Epithelial cell of prostate (primary cell): ENCODE measurements at regions not wholly inside any gene's neighbourhood (a gene's known extent, or its start where the extent isn't known, plus 50 kb on each side); places are given as distances from the start of the nearest gene placed in this dataset.
"Not testable (repeated sequence)": the region's sequence is repeated elsewhere in the genome, so short reads cannot be mapped to it uniquely, and the experiment has no call there.

ENCODE experiments used
- DNase-seq: peaks from one replicate; pipeline ENCODE4 v3.0.0-alpha.2; 2011; ENCODE audit warnings: low read depth, low spot score
- H3K27ac ChIP-seq: fragments of 450-650 bp; 2 replicates; pipeline ENCODE4 v1.5.1; 2017; ENCODE audit warnings: mild to moderate bottlenecking

GRCh38 chrY:12444200-12444599 lies 256.8 kb upstream of the USP9Y start:
- H3K27ac ChIP-seq, result no peak overlapping the region
- no peak for DNase-seq

GRCh38 chrY:12446486-12447265 lies 254.4 kb upstream of the USP9Y start:
- H3K27ac ChIP-seq, DNase-seq: not testable (repeated sequence)

- DNase-seq, result not testable (repeated sequence)
- peak overlapping the region; percentile 3 for H3K27ac ChIP-seq
Observed at GRCh38 chrY:12448561-12448960, 252.5 kb upstream of the USP9Y start.

GRCh38 chrY:12453318-12453717 lies 247.7 kb upstream of the USP9Y start:
- not testable (repeated sequence) for H3K27ac ChIP-seq, DNase-seq

GRCh38 chrY:12459965-12460364 lies 241.1 kb upstream of the USP9Y start:
- H3K27ac ChIP-seq, result no peak overlapping the region
- no peak for DNase-seq

GRCh38 chrY:12464155-12464554 lies 236.9 kb upstream of the USP9Y start:
- DNase-seq, result peak; percentile 69
- H3K27ac ChIP-seq, result peak overlapping the region; percentile 59

- no peak for DNase-seq
Observed at GRCh38 chrY:12465706-12466105, 235.3 kb upstream of the USP9Y start.

GRCh38 chrY:12469081-12469480 lies 231.9 kb upstream of the USP9Y start:
- DNase-seq, result peak; percentile 78
- peak overlapping the region; percentile 79 for H3K27ac ChIP-seq

More at GRCh38 chrY:12465706-12466105, 235.3 kb upstream of the USP9Y start:
- peak overlapping the region; percentile 59 for H3K27ac ChIP-seq

GRCh38 chrY:12474472-12474871 lies 226.6 kb upstream of the USP9Y start:
- DNase-seq, result no peak
- peak overlapping the region; percentile 76 for H3K27ac ChIP-seq

- DNase-seq, result no peak
- no peak overlapping the region for H3K27ac ChIP-seq
Observed at GRCh38 chrY:12479382-12479781, 221.6 kb upstream of the USP9Y start.

GRCh38 chrY:12483394-12483793 lies 217.6 kb upstream of the USP9Y start:
- DNase-seq, result peak; percentile 57
- H3K27ac ChIP-seq, result peak overlapping the region; percentile 95

- H3K27ac ChIP-seq, result no peak overlapping the region
Observed at GRCh38 chrY:12490558-12491209, 210.3 kb upstream of the USP9Y start.

GRCh38 chrY:12492218-12492617 lies 208.8 kb upstream of the USP9Y start:
- no peak for DNase-seq
- H3K27ac ChIP-seq, result no peak overlapping the region

More at GRCh38 chrY:12490558-12491209, 210.3 kb upstream of the USP9Y start:
- no peak for DNase-seq

GRCh38 chrY:12496007-12496406 lies 205.0 kb upstream of the USP9Y start:
- H3K27ac ChIP-seq, result no peak overlapping the region
- no peak for DNase-seq

GRCh38 chrY:12500096-12500495 lies 200.9 kb upstream of the USP9Y start:
- no peak overlapping the region for H3K27ac ChIP-seq
- no peak for DNase-seq

- H3K27ac ChIP-seq, result peak overlapping the region; percentile 51
- not testable (repeated sequence) for DNase-seq
Observed at GRCh38 chrY:12504028-12504427, 197.0 kb upstream of the USP9Y start.

GRCh38 chrY:12517338-12517737 lies 183.7 kb upstream of the USP9Y start:
- no peak for DNase-seq
- no peak overlapping the region for H3K27ac ChIP-seq

- H3K27ac ChIP-seq, result no peak overlapping the region
- DNase-seq, result no peak
Observed at GRCh38 chrY:12525206-12525605, 175.8 kb upstream of the USP9Y start.

- no peak overlapping the region for H3K27ac ChIP-seq
- no peak for DNase-seq
Observed at GRCh38 chrY:12526362-12527063, 174.5 kb upstream of the USP9Y start.

GRCh38 chrY:12537226-12537854 lies 163.7 kb upstream of the USP9Y start:
- no peak for DNase-seq

More at GRCh38 chrY:12537226-12537854, 163.7 kb upstream of the USP9Y start:
- H3K27ac ChIP-seq, result no peak overlapping the region
